ENCODE measurements at regions not wholly inside any gene's neighbourhood (a gene's known extent, or its start where the extent isn't known, plus 50 kb on each side); places are given as distances from the start of the nearest gene placed in this dataset.

GRCh38 chr3:25043177-25043576, 384.9 kb upstream of the RARB start:
- TF ChIP-seq GATA2 (IDR thresholded peaks at IDR 0.05; ENCODE audit: low read depth, low read length) (no peak), GATA3 (IDR thresholded peaks at IDR 0.05; ENCODE audit: low read depth, low read length) (no peak)
